ENCODE measurements at regions not wholly inside any gene's neighbourhood (a gene's known extent, or its start where the extent isn't known, plus 50 kb on each side); places are given as distances from the start of the nearest gene placed in this dataset.

GRCh38 chr21:19353256-19353655 is 949.7 kb upstream of the TMPRSS15 start:
- TF ChIP-seq CTCF (IDR thresholded peaks at IDR 0.05), result no peak
- no peak for TF ChIP-seq POLR2AphosphoS5 (IDR thresholded peaks at IDR 0.05)
- no peak for TF ChIP-seq POLR2A (IDR thresholded peaks at IDR 0.05)
- no peak for TF ChIP-seq EP300 (IDR thresholded peaks at IDR 0.05)
